HCT116 (cell line): ENCODE measurements at regions not wholly inside any gene's neighbourhood (a gene's known extent, or its start where the extent isn't known, plus 50 kb on each side); places are given as distances from the start of the nearest gene placed in this dataset.

Experiments used
- ATAC-seq: fragments of 200-7000 bp; cut with Tn5 transposase; 2 replicates; pipeline ENCODE4 v1.9.1; 2020; ENCODE audit warnings: mild to moderate bottlenecking, moderate library complexity
- BruUV-seq: library from RNA; stranded (reverse); fragments of 400-500 nt; replicated peaks from 2 replicates; lab custom pipeline; 2021; lab: Mats Ljungman, UMichigan
- CTCF ChIA-PET: fragments of 300-600 bp; sonication (Branson Sonifier 250); formaldehyde crosslinking; loops from one replicate; lab custom pipeline; 2021; ENCODE audit warnings: antibody characterized with exemption; lab: Charles Lee
- POLR2A ChIA-PET: fragments of 300-600, 350-600 bp; sonication (Branson Sonifier 250); formaldehyde crosslinking; loops from one replicate; lab custom pipeline; 2021; ENCODE audit warnings: antibody characterized with exemption; lab: Charles Lee
- RAD21 ChIA-PET, 2 experiments: fragments of 300-600 bp; sonication (Branson Sonifier 250); formaldehyde crosslinking; loops; one replicate each; lab custom pipeline; 2023; ENCODE audit warnings: low total read pairs in 2 of 2; ENCODE audit not compliant: uncharacterized antibody in 2 of 2, unreplicated experiment in 2 of 2, low non-redundant PET in 1 of 2; lab: Charles Lee
- DNase-seq: peaks from one replicate; pipeline ENCODE4 v3.0.0-alpha.2; 2010; ENCODE audit warnings: low read depth, low spot score
- H2AFZ ChIP-seq: fragments of 200-600 bp; shearing (Covaris generic), sonication (generic); 2 replicates; pipeline ENCODE4 v1.6.1; 2017; ENCODE audit warnings: low read depth, mixed run types, mixed read lengths, antibody characterized with exemption, low read length; ENCODE audit not compliant: poor library complexity, severe bottlenecking
- H3K27ac ChIP-seq: 2 replicates; pipeline ENCODE4 v1.5.1; 2012; ENCODE audit warnings: low read depth, low read length
- H3K27me3 ChIP-seq: fragments of 200-600 bp; sonication (generic); 2 replicates; pipeline ENCODE4 v1.6.1; 2016; ENCODE audit warnings: mixed run types, low read length, mixed read lengths; ENCODE audit not compliant: insufficient read depth
- H3K36me3 ChIP-seq, 2 experiments: fragments of 200-500 bp in 1 of 2; fragments of 200-600 bp in 1 of 2; sonication (Bioruptor generic) in 1 of 2; sonication (generic) in 1 of 2; 2 replicates each; pipeline versions ENCODE4 v1.5.1 to v1.6.1; 2014 to 2016; ENCODE audit warnings: low read length in 2 of 2, inconsistent platforms in 1 of 2, mixed read lengths in 1 of 2, mixed run types in 1 of 2; ENCODE audit not compliant: insufficient read depth in 2 of 2, control insufficient read depth in 1 of 2
- H3K4me1 ChIP-seq, 2 experiments: fragments of 200-600 bp in 1 of 2; sonication (generic) in 1 of 2; 2 replicates each; pipeline versions ENCODE4 v1.5.1 to v1.6.1; 2012 to 2017; ENCODE audit warnings: low read length in 2 of 2, inconsistent platforms in 1 of 2, mild to moderate bottlenecking in 1 of 2, mixed read lengths in 1 of 2, mixed run types in 1 of 2, moderate library complexity in 1 of 2; ENCODE audit not compliant: insufficient read depth in 2 of 2, control insufficient read depth in 1 of 2
- H3K4me2 ChIP-seq: fragments of 200-600 bp; sonication (generic); 2 replicates; pipeline ENCODE4 v1.6.1; 2017; ENCODE audit warnings: mixed run types, low read length, mixed read lengths
- H3K4me3 ChIP-seq, 2 experiments: fragments of 200-600 bp in 1 of 2; sonication (generic) in 1 of 2; replicated peaks in 1 of 2; 2 replicates each; pipeline ENCODE4 v1.5.1; 2011 to 2016; ENCODE audit warnings: low read length in 2 of 2, control low read depth in 1 of 2, low read depth in 1 of 2, mild to moderate bottlenecking in 1 of 2, mixed read lengths in 1 of 2, mixed run types in 1 of 2
- H3K79me2 ChIP-seq: fragments of 200-600 bp; sonication (generic); 2 replicates; pipeline ENCODE4 v1.6.1; 2017; ENCODE audit warnings: mild to moderate bottlenecking, mixed run types, low read length, moderate library complexity, mixed read lengths; ENCODE audit not compliant: insufficient read depth
- H3K9ac ChIP-seq: fragments of 200-600 bp; sonication (generic); 2 replicates; pipeline ENCODE4 v1.6.1; 2016; ENCODE audit warnings: low read length, mixed read lengths
- H3K9me2 ChIP-seq: fragments of 200-600 bp; sonication (generic), shearing (Covaris generic); 2 replicates; pipeline ENCODE4 v1.6.1; 2017; ENCODE audit warnings: mixed run types, mild to moderate bottlenecking, moderate library complexity; ENCODE audit not compliant: insufficient read depth
- H3K9me3 ChIP-seq, 2 experiments: fragments of 200-500 bp in 1 of 2; fragments of 200-600 bp in 1 of 2; sonication (Bioruptor generic) in 1 of 2; sonication (generic) in 1 of 2; 2 replicates each; pipeline ENCODE4 v1.6.1; 2014 to 2017; ENCODE audit warnings: low read length in 2 of 2, mixed read lengths in 2 of 2, inconsistent platforms in 1 of 2, low read depth in 1 of 2, mild to moderate bottlenecking in 1 of 2, mixed run types in 1 of 2, moderate library complexity in 1 of 2; ENCODE audit not compliant: control insufficient read depth in 1 of 2, insufficient read depth in 1 of 2
- H4K20me1 ChIP-seq: fragments of 200-600 bp; sonication (generic), shearing (Covaris generic); 2 replicates; pipeline ENCODE4 v1.6.1; 2017; ENCODE audit warnings: mixed run types, mild to moderate bottlenecking, moderate library complexity; ENCODE audit not compliant: insufficient read depth
- ATF3 ChIP-seq: IDR thresholded peaks from 2 replicates; pipeline ENCODE4 v1.6.1; 2012
- CBX3 ChIP-seq: IDR thresholded peaks from 2 replicates; pipeline ENCODE4 v1.6.1; 2012; ENCODE audit warnings: low read depth
- CEBPB ChIP-seq: IDR thresholded peaks from 2 replicates; pipeline ENCODE4 v1.6.1; 2012; ENCODE audit warnings: low read depth
- CTCF ChIP-seq, 3 experiments: fragments of 200-600 bp in 1 of 3; sonication (generic) in 1 of 3; IDR thresholded peaks in 2 of 3; conservative IDR thresholded peaks in 1 of 3; 2 replicates each; pipeline ENCODE4 v1.5.1; 2012 to 2017; ENCODE audit warnings: low read depth in 2 of 3, low read length in 2 of 3, antibody characterized with exemption in 1 of 3, borderline replicate concordance in 1 of 3, control low read depth in 1 of 3, mild to moderate bottlenecking in 1 of 3, mixed read lengths in 1 of 3, mixed run types in 1 of 3, moderate library complexity in 1 of 3; ENCODE audit not compliant: insufficient read depth in 1 of 3
- EZH2 ChIP-seq: fragments of 200-600 bp; sonication (generic); IDR thresholded peaks from 2 replicates; pipeline ENCODE4 v1.6.1; 2017; ENCODE audit warnings: antibody characterized with exemption, mixed run types
- EZH2phosphoT487 ChIP-seq: fragments of 200-600 bp; IDR thresholded peaks from 2 replicates; pipeline ENCODE4 v1.6.1; 2018; ENCODE audit warnings: antibody characterized with exemption, borderline replicate concordance
- FOSL1 ChIP-seq: IDR thresholded peaks from 2 replicates; pipeline ENCODE4 v1.6.1; 2012; ENCODE audit warnings: low read depth
- POLR2A ChIP-seq: IDR thresholded peaks from 2 replicates; pipeline ENCODE4 v1.7.0; 2011; ENCODE audit warnings: borderline replicate concordance; ENCODE audit not compliant: insufficient read depth, insufficient read length; ENCODE audit errors: extremely low read depth
- POLR2AphosphoS5 ChIP-seq: IDR thresholded peaks from 2 replicates; pipeline ENCODE4 v1.6.1; 2011; ENCODE audit warnings: mild to moderate bottlenecking, low read depth, low read length, moderate library complexity
- RAD21 ChIP-seq: IDR thresholded peaks from 2 replicates; pipeline ENCODE4 v1.6.1; 2012; ENCODE audit warnings: low read depth, mild to moderate bottlenecking
- REST ChIP-seq: IDR thresholded peaks from 2 replicates; pipeline ENCODE4 v1.6.1; 2012; ENCODE audit warnings: low read depth
- SIN3A ChIP-seq: IDR thresholded peaks from 2 replicates; pipeline ENCODE4 v1.6.1; 2012; ENCODE audit warnings: low read depth
- SP1 ChIP-seq: IDR thresholded peaks from 2 replicates; pipeline ENCODE4 v1.6.1; 2012; ENCODE audit warnings: low read depth
- YY1 ChIP-seq: IDR thresholded peaks from 2 replicates; pipeline ENCODE4 v1.6.1; 2011; ENCODE audit warnings: low read length, low read depth, moderate library complexity, mild to moderate bottlenecking; ENCODE audit not compliant: insufficient replicate concordance; ENCODE audit errors: extremely low read depth
- ZNF274 ChIP-seq: fragments of 200-500 bp; sonication (Bioruptor generic); IDR thresholded peaks from 2 replicates; pipeline ENCODE4 v1.6.1; 2014; ENCODE audit warnings: mild to moderate bottlenecking, low read depth, low read length, inconsistent platforms
- intact Hi-C: fragments of 100-400 bp; cut with micrococcal nuclease; formaldehyde crosslinking; loops from 2 replicates; pipeline ENCODE4 v1.10.0; 2022

GRCh38 chr17:12546983-12547382 lies 118.7 kb upstream of the MYOCD start:
- Histone ChIP-seq H3K36me3 (no peaks in the 10 kb centered on the region), H3K4me1 (no peaks in the 10 kb centered on the region), H4K20me1 (no peaks in the 10 kb centered on the region), H3K9me3 (no peaks in the 10 kb centered on the region), H3K9ac (no peak overlapping the region), H3K27ac (no peak overlapping the region), H3K9me2 (no peaks in the 10 kb centered on the region)
- BruUV-seq: no TSS peak
- DNase-seq: no peak
- no peak for TF ChIP-seq SP1
- TF ChIP-seq REST: no peak
- no peak for TF ChIP-seq ATF3
- TF ChIP-seq SIN3A: no peak
- no peak for TF ChIP-seq EZH2phosphoT487
- TF ChIP-seq CTCF (IDR thresholded peaks at IDR 0.05 in 2 of 3, conservative IDR thresholded peaks at IDR 0.05 in 1 of 3; ENCODE audit: borderline replicate concordance in 1 of 3, insufficient read depth in 1 of 3, low read depth in 2 of 3, low read length in 2 of 3): no peak
- no peak for TF ChIP-seq FOSL1
- TF ChIP-seq POLR2AphosphoS5: no peak
- TF ChIP-seq YY1: no peak
- TF ChIP-seq CBX3: no peak
- TF ChIP-seq RAD21: no peak
- TF ChIP-seq POLR2A: no peak
- no peak for TF ChIP-seq ZNF274
- TF ChIP-seq EZH2: no peak
- TF ChIP-seq CEBPB: no peak
- TF ChIP-seq, all 23 proteins: peak for 0
- RAD21 ChIA-PET: no interaction called here
- H3K79me2 ChIP-seq: no peaks in the 10 kb centered on the region
- no peak for ATAC-seq
- no peak overlapping the region for H2AFZ ChIP-seq
- POLR2A ChIA-PET: no interaction called here
- intact Hi-C loops: loop anchor here (1.0 kb wide), 1 partner anchor 195 kb away; no protein-coding TSS in a partner anchor
- no peak overlapping the region for H3K4me2 ChIP-seq
- no peak overlapping the region for H3K4me3 ChIP-seq
- H3K27me3 ChIP-seq: peaks cover 17% of the 10 kb centered on the region; the same call in 1 of the 2 replicates
- CTCF ChIA-PET: interaction anchor here (2.2 to 2.5 kb wide), 2 partner anchors 16 to 195 kb away, joined by 5 to 27 read pairs; no protein-coding TSS in a partner anchor
